ENCODE measurements at regions not wholly inside any gene's neighbourhood (a gene's known extent, or its start where the extent isn't known, plus 50 kb on each side); places are given as distances from the start of the nearest gene placed in this dataset.

DNA sequence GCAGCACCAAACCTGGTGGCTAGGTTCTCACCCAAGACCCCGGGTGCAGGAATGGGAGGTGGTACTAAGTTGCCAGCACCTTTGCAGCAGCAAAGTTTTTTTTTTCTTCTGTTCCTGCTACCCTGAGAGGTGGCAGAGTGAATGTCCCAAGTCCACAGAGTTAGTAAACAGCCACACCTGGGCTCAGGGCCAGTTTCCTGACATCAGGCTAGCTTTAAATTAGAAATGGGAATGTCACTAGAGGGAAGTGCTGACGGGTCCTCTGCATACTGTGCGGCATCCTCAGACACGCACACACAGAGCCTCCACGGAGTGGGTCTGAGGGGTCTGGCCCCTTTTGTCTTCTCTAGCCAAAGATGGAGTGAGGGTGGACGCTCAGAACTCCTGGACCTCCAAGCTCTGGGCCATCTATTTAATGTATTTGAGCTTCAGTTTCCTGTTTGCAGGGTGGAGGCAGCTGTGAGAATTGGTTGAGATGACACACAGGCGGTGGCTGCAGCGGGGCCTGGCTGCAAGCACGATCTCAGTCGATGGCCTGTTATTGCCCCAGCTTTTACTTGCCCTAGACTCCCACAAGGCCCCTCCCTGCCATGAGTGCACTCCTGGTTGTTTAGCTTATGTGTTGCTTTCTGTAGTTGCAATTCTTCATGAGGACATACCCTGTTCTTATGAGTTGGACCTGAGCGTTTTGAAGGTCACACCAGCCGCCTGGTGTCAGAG lies 751.4 kb upstream of the HS6ST1 start:
- TF ChIP-seq, protein P1, sequence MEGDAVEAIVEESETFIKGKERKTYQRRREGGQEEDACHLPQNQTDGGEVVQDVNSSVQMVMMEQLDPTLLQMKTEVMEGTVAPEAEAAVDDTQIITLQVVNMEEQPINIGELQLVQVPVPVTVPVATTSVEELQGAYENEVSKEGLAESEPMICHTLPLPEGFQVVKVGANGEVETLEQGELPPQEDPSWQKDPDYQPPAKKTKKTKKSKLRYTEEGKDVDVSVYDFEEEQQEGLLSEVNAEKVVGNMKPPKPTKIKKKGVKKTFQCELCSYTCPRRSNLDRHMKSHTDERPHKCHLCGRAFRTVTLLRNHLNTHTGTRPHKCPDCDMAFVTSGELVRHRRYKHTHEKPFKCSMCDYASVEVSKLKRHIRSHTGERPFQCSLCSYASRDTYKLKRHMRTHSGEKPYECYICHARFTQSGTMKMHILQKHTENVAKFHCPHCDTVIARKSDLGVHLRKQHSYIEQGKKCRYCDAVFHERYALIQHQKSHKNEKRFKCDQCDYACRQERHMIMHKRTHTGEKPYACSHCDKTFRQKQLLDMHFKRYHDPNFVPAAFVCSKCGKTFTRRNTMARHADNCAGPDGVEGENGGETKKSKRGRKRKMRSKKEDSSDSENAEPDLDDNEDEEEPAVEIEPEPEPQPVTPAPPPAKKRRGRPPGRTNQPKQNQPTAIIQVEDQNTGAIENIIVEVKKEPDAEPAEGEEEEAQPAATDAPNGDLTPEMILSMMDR (IDR thresholded peaks at IDR 0.05 in 2 of 3, conservative IDR thresholded peaks at IDR 0.05 in 1 of 3; ENCODE audit: insufficient read depth in 2 of 3, low read depth in 1 of 3, low read length in 3 of 3): no peak
- TF ChIP-seq, protein P2, sequence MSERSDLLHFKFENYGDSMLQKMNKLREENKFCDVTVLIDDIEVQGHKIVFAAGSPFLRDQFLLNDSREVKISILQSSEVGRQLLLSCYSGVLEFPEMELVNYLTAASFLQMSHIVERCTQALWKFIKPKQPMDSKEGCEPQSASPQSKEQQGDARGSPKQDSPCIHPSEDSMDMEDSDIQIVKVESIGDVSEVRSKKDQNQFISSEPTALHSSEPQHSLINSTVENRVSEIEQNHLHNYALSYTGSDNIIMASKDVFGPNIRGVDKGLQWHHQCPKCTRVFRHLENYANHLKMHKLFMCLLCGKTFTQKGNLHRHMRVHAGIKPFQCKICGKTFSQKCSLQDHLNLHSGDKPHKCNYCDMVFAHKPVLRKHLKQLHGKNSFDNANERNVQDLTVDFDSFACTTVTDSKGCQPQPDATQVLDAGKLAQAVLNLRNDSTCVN (CRISPR knock-in tag; IDR thresholded peaks at IDR 0.05): no peak
- TF ChIP-seq CBFA2T2 (conservative IDR thresholded peaks at IDR 0.05): no peak
- TF ChIP-seq NBN (IDR thresholded peaks at IDR 0.05; ENCODE audit: low read depth): no peak
- no peak for TF ChIP-seq CCAR2 (IDR thresholded peaks at IDR 0.05; ENCODE audit: low read depth, low read length)
- TF ChIP-seq RCOR1 (IDR thresholded peaks at IDR 0.05; ENCODE audit: borderline replicate concordance in 1 of 2, low read depth in 2 of 2, low read length in 2 of 2): no peak
